Left lobe of liver (tissue), 2 donors: ENCODE measurements at regions not wholly inside any gene's neighbourhood (a gene's known extent, or its start where the extent isn't known, plus 50 kb on each side); places are given as distances from the start of the nearest gene placed in this dataset.
"Not testable (repeated sequence)": the region's sequence is repeated elsewhere in the genome, so short reads cannot be mapped to it uniquely, and the experiment has no call there.

Experiments used
- ATAC-seq: fragments of 200-7000 bp; cut with Tn5 transposase; one replicate; pipeline ENCODE4 v1.9.1; 2020; ENCODE audit warnings: mild to moderate bottlenecking, moderate library complexity
- DNase-seq: peaks from one replicate; pipeline ENCODE4 v3.0.0-alpha.2; 2020; ENCODE audit warnings: low spot score
- donor health status: DM: no; HTN: no; CAD: no; lungs with moderate emphysema.
- donor health status: DM: no; HTN: yes; CAD: no.

GRCh38 chr4:155592179-155592937 lies 74.3 kb upstream of the GUCY1A1 start:
- ATAC-seq (no peak), DNase-seq (no peak)

- no peak for DNase-seq
- ATAC-seq, result no peak
These were observed 74.9 kb upstream of the GUCY1A1 start for GRCh38 chr4:155591738-155592143.

DNA sequence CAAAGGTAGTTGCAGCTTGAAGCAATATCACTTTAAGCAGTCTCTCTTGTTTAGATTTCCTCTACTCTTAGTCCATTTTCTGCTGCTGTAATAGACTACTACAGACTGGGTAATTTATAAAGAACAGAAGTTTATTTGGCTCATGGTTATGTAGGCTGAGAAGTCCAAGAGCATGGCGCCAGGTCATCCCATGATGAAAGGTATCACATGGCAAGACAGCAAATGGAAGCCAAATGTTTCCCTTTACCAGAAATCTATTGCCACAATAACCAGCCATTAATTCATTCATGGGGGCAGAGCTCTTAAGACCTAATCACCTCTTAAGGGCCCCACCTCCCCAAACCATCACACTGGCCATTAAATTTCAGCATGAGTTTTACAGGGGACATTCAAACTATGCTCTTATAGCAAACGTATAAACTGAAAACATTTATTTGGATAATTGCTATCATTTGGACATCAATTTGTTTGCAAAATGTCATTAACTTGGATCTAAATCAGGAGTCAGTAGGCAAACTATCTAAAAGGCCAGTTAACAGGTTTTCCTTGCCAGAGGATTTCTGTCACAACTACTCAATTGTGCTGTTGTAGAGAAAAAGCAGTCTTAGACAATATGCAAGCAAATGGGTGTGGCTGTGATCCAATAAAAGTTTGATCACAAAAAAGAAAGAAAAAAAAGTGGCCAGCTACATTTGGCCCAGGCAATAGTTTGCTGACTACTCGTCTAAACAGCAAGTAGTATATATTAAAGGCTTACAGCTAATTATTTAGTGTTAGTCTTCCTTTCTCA lies 75.7 kb upstream of the GUCY1A1 start:
- DNase-seq, result no peak
- ATAC-seq, result no peak

- DNase-seq, result no peak
These were observed 78.2 kb upstream of the GUCY1A1 start for GRCh38 chr4:155588437-155588836.

GRCh38 chr4:155587766-155588165 lies 78.9 kb upstream of the GUCY1A1 start:
- ATAC-seq, result no peak
- no peak for DNase-seq

More at GRCh38 chr4:155588437-155588836, 78.2 kb upstream of the GUCY1A1 start:
- no peak for ATAC-seq

- DNase-seq (no peak), ATAC-seq (no peak)
These were observed 83.6 kb upstream of the GUCY1A1 start for GRCh38 chr4:155582971-155583437.

DNA sequence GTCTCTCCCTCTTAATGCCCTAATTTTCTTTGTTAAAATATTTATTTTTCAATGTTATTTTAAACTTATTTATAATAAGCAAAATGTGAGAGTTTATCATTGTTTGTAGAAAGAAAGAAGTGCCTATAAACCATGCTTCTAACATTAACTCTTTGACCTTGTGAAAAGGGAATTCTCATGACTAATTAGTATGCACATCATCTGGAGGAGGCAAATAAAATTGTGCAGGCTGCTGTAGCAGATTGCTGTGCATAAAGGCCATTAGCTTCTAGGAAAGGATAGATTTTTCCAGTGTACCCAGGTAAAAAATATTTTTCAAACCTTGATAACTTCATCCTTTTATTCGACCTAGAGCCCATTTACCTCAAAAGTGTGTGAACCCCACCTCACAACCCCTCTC lies 84.6 kb upstream of the GUCY1A1 start:
- no peak for DNase-seq
- no peak for ATAC-seq

DNA sequence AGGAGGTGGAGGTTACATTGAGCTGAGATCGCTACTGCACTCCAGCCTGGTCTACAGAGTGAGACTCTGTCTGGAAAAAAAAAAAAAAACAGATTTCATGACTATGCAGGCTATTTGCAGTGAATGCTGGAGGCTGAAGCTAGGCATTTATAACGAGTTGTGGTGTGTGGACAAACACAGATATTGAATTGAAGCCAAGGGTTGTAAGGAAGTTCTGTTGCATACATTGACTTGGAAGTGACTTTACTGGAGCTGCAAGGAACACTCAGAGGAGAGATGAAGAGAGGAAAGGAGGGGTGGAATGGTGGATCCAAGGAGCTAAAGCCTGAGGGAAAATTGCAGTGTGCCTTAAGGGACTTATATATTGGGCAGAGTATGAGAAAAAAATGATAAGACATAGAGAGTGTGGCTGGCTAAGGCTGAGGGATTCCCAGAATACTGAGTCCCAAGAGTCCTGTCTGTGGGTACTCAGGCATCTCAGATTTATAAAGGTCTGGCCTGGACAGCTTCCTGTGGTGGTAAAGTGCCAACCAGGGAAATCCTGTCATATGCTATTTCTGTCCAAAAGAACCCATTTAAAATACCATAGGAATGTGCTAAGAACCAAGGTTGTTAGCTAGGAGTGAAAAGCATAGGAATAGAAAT lies 87.8 kb upstream of the GUCY1A1 start:
- DNase-seq (no peak), ATAC-seq (no peak)

DNA sequence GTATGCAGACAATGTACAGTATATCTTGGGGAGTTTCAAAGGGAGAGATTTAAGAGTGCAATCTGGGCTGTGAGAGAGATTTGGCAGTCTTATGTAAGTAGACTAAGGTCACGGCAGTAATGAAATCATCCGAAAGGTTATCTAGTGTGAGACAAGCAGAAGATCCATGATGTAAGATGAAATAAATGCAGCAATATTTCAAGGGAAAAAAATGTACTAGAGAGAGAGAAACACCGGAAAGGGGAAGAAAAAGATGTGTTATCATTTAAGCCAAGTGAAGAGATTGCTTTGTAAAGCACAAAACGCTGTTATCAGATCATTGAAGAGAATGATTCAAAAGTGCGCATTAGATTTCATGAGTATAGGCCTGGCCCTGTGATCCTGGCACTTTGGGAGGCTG lies 88.4 kb upstream of the GUCY1A1 start:
- ATAC-seq, result no peak
- DNase-seq, result no peak

DNA sequence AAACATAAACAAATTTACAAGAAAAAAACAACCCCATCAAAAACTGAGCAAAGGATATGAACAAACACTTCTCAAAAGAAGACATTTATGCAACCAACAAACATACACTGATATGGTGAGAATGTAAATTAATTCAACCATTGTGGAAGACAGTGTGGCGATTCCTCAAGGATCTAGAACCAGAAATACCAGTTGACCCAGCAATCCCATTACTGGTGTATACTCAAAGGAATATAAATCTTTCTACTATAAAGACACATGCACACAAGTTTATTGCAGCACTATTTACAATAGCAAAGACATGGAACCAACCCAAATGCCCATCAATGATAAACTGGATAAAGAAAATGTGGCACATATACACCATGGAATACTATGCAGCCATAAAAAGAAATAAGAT lies 92.3 kb upstream of the GUCY1A1 start:
- ATAC-seq, result not testable (repeated sequence)

GRCh38 chr4:155573126-155573525 lies 93.5 kb upstream of the GUCY1A1 start:
- ATAC-seq, result no peak
- DNase-seq, result no peak

More for the DNA sequence above, 92.3 kb upstream of the GUCY1A1 start:
- not testable (repeated sequence) for DNase-seq

- DNase-seq (no peak), ATAC-seq (no peak)
These were observed 94.4 kb upstream of the GUCY1A1 start for GRCh38 chr4:155572106-155572703.

GRCh38 chr4:155571184-155571944 lies 95.3 kb upstream of the GUCY1A1 start:
- ATAC-seq (peak; percentile 21), DNase-seq (no peak)

- DNase-seq (no peak), ATAC-seq (no peak)
These were observed 96.0 kb upstream of the GUCY1A1 start for GRCh38 chr4:155570661-155571060.

DNA sequence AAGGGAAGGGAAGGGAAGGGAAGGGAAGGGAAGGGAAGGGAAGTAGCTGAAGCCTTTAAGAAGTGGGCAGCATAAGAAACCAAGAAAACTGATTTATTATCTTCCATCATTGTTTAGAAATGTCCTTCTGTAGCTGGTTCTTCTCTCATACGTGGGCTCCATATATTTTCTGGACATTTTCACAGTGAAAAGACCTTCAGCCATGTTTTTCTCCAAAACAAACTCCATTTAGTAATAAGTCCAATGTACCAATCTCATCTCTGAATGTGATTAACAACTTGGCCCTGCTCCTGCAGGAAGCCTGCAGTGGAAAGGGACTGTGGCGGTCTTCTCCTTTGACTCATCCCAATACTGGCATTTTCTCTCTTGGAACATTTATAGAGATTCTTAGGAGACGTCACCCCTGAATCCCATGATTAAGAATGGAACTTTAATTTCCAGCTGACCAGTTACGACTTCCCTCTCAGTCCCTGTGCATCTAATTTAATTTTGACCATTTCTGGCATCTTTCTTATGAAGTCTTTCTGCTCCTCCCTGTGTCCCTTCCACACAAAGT lies 96.6 kb upstream of the GUCY1A1 start:
- DNase-seq, result no peak
- ATAC-seq, result no peak

DNA sequence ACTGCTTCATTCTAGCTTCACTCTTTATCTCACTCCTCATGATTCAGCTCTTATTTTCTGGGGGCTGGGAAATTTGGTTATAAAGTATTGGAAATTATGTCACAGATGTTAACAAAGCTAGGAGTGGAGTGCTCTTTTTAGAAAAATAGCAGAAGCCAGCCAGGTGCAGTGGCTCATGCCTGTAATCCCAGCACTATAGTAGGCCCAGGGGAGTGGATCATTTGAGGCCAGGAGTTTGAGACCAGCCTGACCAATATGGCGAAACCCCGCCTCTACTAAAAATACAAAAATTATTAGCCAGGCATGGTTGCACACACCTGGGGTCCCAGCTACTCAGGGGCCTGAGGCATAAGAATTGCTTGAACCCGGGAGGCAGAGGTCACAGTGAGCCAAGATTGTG lies 97.2 kb upstream of the GUCY1A1 start:
- no peak for ATAC-seq
- no peak for DNase-seq

DNA sequence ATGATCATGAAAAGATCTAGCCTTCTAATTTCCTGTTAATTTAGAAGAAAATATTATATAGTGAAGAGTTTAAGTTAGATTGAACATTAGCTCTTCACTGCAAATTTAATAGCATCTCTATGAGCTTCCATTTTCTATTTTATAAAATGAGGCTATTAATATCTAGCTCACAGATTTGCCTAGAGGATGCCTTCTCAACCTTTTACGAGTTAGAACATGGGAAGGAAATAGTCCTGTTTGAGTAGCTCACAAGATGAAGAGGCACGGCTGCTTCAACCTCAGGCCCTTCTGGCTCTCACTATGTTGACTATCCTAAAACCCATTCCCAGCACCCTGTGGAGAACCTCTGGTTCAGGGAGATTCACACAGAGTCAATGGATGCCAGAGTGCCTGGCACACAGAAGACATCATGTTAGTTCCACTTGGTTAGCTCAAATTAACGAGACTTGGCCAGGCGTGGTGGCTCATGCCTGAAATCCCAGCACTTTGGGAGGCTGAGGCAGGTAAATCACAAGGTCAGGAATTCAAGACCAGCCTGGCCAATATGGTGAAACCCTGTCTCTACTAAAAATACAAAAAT lies 97.9 kb upstream of the GUCY1A1 start:
- no peak for DNase-seq
- no peak for ATAC-seq

DNA sequence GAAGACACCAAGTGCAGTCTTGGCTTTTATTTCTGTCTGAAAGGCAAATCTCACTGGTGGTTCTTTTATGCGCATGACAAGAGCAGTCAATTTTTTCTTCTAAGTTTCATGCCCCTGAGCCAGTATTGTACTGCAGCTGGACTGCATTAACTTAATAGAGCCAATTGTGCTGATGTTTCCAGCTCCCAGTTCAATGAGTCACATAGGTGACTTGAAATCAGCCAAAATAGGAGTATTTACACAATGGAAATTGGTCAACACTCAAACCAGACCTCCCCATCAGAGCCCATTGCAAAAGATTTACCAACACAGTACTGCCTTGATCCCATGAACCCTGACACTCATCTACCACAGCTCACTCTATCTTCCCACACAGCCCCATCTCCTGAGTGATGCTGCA lies 100.3 kb upstream of the GUCY1A1 start:
- ATAC-seq, result no peak
- no peak for DNase-seq

GRCh38 chr4:155565776-155566175 lies 100.9 kb upstream of the GUCY1A1 start:
- DNase-seq, result no peak
- no peak for ATAC-seq

GRCh38 chr4:155565330-155565729 lies 101.3 kb upstream of the GUCY1A1 start:
- ATAC-seq (no peak), DNase-seq (no peak)
